HG03060 (cell line): ENCODE measurements at regions not wholly inside any gene's neighbourhood (a gene's known extent, or its start where the extent isn't known, plus 50 kb on each side); places are given as distances from the start of the nearest gene placed in this dataset.

ENCODE experiments used
- ATAC-seq: cut with Tn5 transposase; IDR thresholded peaks from one replicate; pipeline ENCODE4 v1.9.1; 2021; ENCODE audit warnings: low read depth, moderate number of reproducible peaks; ENCODE audit not compliant: unreplicated experiment

GRCh38 chr4:137648531-137648930, 116.2 kb upstream of the PCDH18 start:
- ATAC-seq, result no peak

GRCh38 chr4:137647375-137647774, 115.1 kb upstream of the PCDH18 start:
- peak; percentile 90 for ATAC-seq

GRCh38 chr4:137644201-137644600, 111.9 kb upstream of the PCDH18 start:
- no peak for ATAC-seq

- ATAC-seq, result no peak
Observed at GRCh38 chr4:137641544-137641943, 109.2 kb upstream of the PCDH18 start.

- ATAC-seq, result no peak
Observed at GRCh38 chr4:137640838-137641158, 108.5 kb upstream of the PCDH18 start.

- no peak for ATAC-seq
Observed at GRCh38 chr4:137640156-137640837, 108.0 kb upstream of the PCDH18 start.

GRCh38 chr4:137638934-137639333, 106.6 kb upstream of the PCDH18 start:
- ATAC-seq, result no peak

- ATAC-seq, result no peak
Observed at GRCh38 chr4:137635601-137636000, 103.3 kb upstream of the PCDH18 start.

- no peak for ATAC-seq
Observed at GRCh38 chr4:137635108-137635507, 102.8 kb upstream of the PCDH18 start.

- no peak for ATAC-seq
Observed at GRCh38 chr4:137632842-137633241, 100.5 kb upstream of the PCDH18 start.

- no peak for ATAC-seq
Observed at GRCh38 chr4:137631605-137632004, 99.3 kb upstream of the PCDH18 start.

- no peak for ATAC-seq
Observed at GRCh38 chr4:137630252-137630651, 98.0 kb upstream of the PCDH18 start.

- ATAC-seq, result no peak
Observed at GRCh38 chr4:137627739-137628460, 95.6 kb upstream of the PCDH18 start.

GRCh38 chr4:137626942-137627738, 94.8 kb upstream of the PCDH18 start:
- ATAC-seq, result no peak

GRCh38 chr4:137623013-137623412, 90.7 kb upstream of the PCDH18 start:
- no peak for ATAC-seq

GRCh38 chr4:137621056-137621455, 88.8 kb upstream of the PCDH18 start:
- ATAC-seq, result no peak

- ATAC-seq, result no peak
Observed at GRCh38 chr4:137614491-137614890, 82.2 kb upstream of the PCDH18 start.

GRCh38 chr4:137611998-137612700, 79.9 kb upstream of the PCDH18 start:
- no peak for ATAC-seq

- ATAC-seq, result no peak
Observed at GRCh38 chr4:137610960-137611359, 78.7 kb upstream of the PCDH18 start.

GRCh38 chr4:137609718-137610430, 77.6 kb upstream of the PCDH18 start:
- ATAC-seq, result no peak
